Fibroblast of the aortic adventitia (primary cell): ENCODE measurements at regions not wholly inside any gene's neighbourhood (a gene's known extent, or its start where the extent isn't known, plus 50 kb on each side); places are given as distances from the start of the nearest gene placed in this dataset.
A peak's percentile ranks its signal among the peaks of the same experiment; 100 is the strongest.

ENCODE experiments used
- DNase-seq: peaks from one replicate; pipeline ENCODE4 v3.0.0-alpha.2; 2010; ENCODE audit warnings: low read depth
- H3K4me3 ChIP-seq: 2 replicates; pipeline ENCODE4 v1.5.1; 2011; ENCODE audit warnings: low read depth, mild to moderate bottlenecking, control low read depth, low read length, moderate library complexity
- TF ChIP-seq, protein P1 (sequence below): IDR thresholded peaks from 2 replicates; pipeline ENCODE4 v1.5.1; 2011; ENCODE audit warnings: mild to moderate bottlenecking, low read length, control low read depth, inconsistent platforms; ENCODE audit not compliant: insufficient read depth

DNA sequence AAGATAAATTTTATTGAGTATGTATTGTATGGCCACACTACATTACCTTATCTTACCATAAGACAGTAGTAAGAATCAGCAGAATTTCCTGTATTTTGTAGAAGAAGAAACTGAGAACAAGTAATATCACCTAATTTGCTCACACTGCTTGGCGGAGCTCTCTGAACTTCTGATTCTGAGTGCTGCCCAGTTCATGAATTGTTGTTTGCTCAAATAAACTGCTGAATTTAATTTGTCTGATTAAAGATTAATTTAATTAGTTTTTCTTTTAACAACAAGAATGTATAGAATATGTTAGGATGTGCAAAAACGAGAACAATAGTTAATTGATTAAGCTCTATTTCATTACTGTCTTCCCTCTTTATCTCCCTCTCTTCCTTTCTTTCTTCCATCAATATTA is 100.1 kb upstream of the ERBB4 start:
- no peak for DNase-seq
- H3K4me3 ChIP-seq = no peak overlapping the region
- TF ChIP-seq, protein P1, sequence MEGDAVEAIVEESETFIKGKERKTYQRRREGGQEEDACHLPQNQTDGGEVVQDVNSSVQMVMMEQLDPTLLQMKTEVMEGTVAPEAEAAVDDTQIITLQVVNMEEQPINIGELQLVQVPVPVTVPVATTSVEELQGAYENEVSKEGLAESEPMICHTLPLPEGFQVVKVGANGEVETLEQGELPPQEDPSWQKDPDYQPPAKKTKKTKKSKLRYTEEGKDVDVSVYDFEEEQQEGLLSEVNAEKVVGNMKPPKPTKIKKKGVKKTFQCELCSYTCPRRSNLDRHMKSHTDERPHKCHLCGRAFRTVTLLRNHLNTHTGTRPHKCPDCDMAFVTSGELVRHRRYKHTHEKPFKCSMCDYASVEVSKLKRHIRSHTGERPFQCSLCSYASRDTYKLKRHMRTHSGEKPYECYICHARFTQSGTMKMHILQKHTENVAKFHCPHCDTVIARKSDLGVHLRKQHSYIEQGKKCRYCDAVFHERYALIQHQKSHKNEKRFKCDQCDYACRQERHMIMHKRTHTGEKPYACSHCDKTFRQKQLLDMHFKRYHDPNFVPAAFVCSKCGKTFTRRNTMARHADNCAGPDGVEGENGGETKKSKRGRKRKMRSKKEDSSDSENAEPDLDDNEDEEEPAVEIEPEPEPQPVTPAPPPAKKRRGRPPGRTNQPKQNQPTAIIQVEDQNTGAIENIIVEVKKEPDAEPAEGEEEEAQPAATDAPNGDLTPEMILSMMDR = no peak

DNA sequence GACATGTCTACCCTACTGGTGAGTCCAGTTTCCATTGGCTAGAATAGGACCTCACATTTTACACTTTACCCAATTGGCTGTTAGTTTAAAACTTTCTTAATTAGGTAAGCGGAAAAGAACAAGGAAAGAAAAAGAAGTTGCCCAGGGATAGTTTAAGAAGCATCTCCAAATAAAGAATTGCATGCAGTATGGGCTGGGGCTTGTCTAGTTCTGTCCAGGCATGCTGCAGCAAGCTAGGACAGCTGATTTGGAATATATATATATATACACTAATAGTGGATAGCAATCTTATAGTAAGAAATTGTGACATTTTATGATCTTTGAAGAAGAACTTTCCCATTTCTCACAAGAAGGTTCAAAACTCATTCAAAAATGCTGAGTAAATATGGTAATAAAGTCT is 90.0 kb upstream of the ERBB4 start:
- TF ChIP-seq, protein P1 = no peak
- H3K4me3 ChIP-seq = no peak overlapping the region
- DNase-seq = no peak

DNA sequence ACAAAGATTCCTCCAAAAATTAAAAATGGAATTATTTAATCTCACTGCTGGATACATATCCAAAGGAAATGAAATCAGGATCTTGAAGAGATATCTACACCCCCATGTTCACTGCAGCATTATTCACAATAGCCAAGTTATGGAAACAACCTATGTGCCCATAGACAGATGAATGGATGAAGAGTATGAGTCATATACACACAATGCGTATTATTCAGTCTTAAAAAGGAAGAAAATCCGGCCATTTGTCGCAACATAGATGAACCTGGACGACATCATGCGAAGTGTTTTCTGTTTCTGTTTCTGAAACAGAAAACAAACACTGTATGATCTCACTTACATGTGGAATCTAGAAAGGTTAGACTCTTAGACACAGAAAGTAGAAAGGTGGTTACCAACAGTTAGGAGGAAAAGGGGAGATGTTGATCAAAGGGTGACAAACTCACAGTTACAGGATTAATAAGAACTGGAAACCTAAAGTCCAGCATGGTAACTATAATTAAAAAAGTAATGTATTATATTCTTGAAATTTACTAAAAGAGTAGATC is 87.8 kb upstream of the ERBB4 start:
- DNase-seq = no peak
- no peak overlapping the region for H3K4me3 ChIP-seq
- TF ChIP-seq, protein P1 = no peak

DNA sequence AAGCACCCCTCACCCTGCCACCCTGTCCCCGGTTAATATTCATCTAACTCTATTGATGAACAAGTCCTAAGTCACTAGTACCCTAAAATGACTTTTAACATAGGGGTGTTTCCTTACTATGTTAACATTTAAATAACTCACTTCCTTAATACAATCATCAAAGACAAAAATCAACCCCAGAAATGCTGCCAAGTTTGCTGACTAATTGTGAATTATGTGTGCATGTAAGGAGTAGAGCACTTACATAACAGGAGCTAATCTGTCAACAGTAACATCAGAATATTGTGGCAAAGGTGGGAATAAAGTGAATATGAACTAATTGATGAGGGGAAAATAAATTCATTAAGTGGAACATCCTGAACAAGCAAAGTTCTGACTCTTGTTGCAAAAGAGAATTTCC is 81.4 kb upstream of the ERBB4 start:
- peak; percentile 22 for DNase-seq
- TF ChIP-seq, protein P1 = no peak
- no peak overlapping the region for H3K4me3 ChIP-seq

DNA sequence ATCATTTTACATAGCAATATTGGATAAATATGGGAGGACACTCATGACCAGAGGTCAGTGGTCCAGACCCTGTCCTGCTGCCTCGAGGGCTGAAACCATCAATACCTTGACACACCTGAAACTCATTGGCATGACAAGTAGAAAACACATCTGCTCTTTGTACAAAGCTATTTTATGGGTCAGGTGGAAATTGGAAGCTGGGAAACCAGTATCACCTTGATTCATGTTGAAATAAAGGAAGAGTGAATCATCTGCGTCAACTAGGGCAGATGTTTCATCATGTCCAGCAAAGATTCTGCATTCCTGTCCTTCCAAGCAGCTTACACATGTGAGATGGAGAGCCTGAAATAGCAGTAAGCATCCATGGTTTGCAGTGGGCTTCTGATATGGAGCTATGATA is 80.0 kb upstream of the ERBB4 start:
- no peak overlapping the region for H3K4me3 ChIP-seq
- no peak for DNase-seq
- TF ChIP-seq, protein P1 = no peak

DNA sequence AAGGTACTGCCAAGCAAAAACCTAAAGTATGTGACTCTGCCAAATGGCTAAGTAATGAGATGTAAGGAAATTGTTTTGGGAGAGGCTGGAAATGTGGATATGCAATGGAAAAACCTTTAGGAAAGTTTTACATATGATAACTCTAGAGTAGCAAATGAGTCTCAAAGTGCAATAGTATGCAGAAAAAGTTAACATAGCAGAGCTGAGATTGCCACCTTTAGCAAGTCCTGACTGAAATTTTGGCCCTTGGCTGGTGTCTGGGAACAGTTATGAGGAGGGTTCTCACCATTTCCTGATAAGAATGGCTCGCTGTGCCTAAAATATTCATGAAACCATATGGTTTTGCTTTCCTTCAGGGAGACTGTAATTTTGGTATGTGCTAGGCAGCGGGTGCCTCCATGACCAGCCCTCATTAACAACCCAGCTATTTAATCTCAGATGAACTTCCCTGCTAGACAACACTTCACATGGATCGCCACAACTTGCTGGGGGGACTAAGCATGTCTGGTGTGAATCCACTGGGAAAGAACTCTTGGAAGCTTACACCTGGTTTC is 72.3 kb upstream of the ERBB4 start:
- TF ChIP-seq, protein P1 = no peak
- H3K4me3 ChIP-seq = no peak overlapping the region
- DNase-seq = no peak

DNA sequence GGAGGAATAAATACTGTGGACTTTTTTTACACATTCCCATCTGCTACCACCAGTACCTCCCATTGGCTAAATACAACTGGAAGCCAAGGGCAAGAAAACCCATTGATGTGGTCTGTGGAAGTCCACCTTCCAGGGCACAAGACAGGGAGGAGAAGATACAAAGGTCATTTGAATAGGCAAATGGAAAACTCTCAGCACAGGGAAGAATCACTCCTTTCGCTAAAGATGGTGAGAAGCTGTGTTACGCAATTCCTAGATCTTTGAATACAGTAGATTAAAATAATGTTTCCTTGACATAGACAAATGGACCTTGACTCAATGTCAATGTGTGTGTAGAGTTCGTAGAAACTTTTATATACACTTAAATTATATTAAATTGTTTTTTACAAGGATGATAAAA is 70.9 kb upstream of the ERBB4 start:
- H3K4me3 ChIP-seq = no peak overlapping the region
- no peak for DNase-seq
- TF ChIP-seq, protein P1 = no peak
